HG03460 (cell line): ENCODE measurements at regions not wholly inside any gene's neighbourhood (a gene's known extent, or its start where the extent isn't known, plus 50 kb on each side); places are given as distances from the start of the nearest gene placed in this dataset.

Experiments
- ATAC-seq: cut with Tn5 transposase; IDR thresholded peaks from one replicate; pipeline ENCODE4 v1.9.1; 2021; ENCODE audit not compliant: unreplicated experiment

DNA sequence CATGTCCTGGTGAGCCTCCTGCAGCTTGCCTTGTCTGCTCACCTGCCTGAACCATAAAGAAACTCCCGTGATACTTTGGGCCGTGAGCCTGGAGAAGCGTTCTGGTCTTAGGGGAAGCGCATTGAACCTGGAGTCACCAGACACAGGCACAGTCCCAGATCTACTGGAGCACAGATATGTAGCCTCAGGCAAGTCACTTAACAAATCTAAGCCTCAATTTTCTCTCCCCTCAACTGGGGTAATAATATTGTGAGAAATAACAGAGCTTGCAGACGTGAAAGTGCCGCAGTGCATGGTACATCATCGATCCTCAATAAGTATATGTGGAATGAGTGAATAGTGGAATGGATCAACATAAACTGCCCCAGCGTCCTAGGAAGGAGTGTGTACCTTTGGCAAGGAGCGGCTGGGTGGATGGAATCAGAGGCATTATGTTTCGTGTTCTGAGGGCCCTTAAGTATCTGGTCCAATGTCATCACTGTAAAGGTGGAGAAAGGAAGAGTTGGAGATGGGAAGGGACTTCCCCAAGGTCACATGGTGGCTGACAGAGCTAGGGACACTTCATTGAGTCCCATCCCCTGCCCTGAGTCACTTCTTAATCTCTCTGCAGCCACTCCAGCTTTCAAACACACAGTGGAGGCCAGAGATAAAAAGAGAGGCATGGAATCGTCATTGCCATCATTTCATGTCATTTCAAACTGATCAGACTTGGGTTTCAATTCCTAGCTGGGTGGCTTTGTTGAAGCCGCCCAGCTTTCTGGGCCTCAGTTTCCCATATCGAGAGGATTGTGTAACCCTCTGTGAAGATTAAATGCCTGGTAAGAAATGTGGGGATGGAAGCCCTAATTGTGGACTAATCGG lies 172.4 kb downstream of the DDX1 start:
- ATAC-seq = no peak

- ATAC-seq = no peak
These were observed 173.0 kb downstream of the DDX1 start for GRCh38 chr2:15764683-15765011.

DNA sequence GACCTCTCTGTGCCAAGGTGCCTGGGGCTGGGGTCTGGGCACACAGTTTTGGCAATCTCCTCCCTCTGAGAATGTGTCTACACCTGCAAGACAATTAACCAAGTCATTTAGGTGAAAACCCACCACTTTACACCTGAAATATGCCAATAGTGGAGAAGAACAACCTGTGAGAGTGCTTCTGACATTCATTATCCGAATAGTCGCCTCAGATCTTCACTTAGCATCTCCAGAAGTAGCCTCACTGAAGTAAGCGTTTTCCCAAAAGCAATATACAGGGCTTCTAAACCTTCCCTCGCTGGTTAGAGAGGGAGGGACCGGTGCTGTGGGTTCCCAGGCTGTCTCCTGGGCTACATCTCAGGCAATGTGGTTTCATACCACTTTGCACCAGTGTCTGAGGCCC lies 173.5 kb downstream of the DDX1 start:
- ATAC-seq = no peak

GRCh38 chr2:15765686-15766302 lies 174.1 kb downstream of the DDX1 start:
- no peak for ATAC-seq

DNA sequence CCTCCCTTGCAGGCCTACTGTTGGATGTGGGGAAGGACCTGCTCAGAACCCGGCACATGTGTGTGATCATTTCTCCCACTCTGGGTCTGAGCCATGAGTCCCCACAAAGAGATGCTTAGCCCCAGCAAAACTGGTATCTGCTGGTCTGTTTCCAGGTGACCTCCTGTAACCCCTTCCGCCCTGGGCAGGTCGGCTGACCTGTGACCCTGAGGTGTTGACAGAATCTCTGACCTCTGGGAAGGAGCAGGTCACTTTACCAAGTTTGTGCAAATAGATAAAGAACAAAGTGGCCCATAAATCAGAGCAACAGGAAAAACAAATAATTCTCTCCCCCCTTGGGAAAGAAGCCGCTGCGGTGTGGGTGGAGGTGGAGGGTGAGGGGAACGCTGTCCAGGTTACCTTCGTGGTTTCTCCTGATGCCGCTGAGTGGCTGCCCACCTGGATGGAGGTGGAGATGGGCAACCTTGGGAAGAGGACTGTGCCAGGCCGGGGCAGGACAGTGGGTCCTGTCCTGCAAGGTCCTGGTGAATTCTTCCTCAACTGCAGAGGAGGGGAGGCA lies 174.0 kb upstream of the MYCN start:
- no peak for ATAC-seq

- ATAC-seq = no peak
These were observed 173.3 kb upstream of the MYCN start for GRCh38 chr2:15766911-15767597.

- no peak for ATAC-seq
These were observed 172.7 kb upstream of the MYCN start for GRCh38 chr2:15767679-15768078.

DNA sequence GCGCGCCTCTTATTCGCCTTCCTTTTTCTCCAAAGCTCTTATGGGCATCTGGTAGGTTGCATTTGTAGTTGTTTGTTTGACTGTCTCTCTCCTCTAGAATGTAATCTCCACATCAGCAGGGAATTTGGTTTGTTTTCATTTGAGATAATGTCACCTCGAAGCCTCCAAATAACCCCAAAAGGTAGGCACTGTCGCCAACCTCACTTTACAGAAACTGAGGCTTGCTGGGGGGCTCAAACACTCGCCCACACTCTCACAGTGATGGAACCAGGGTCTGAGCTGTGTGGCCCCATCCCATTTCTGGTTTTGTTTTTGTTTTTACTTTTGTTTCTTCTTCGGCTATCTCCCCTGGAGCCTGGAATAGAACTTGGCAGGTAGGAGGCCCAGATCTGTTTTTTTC lies 172.2 kb upstream of the MYCN start:
- ATAC-seq = no peak

DNA sequence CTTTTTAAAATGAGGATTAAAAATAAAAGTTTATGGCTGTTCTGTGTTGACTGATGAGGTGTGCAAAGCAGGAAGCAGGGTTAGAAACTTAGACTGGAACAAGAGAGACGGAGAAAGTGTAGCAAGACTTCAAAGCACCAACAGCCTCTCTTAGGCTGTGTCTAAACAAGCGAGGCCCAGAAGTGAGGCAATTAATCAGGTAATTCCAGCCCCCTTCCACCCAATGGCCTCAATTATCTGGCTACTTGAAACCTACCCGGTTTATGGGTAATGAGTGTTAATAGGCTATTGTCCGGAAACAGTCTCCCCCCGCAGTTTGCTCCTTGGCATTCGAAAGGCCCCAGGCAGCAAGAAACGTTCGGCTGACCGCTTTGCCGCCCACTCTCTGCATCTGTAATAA lies 171.7 kb upstream of the MYCN start:
- no peak for ATAC-seq

GRCh38 chr2:15769235-15769634 lies 171.1 kb upstream of the MYCN start:
- ATAC-seq = no peak

DNA sequence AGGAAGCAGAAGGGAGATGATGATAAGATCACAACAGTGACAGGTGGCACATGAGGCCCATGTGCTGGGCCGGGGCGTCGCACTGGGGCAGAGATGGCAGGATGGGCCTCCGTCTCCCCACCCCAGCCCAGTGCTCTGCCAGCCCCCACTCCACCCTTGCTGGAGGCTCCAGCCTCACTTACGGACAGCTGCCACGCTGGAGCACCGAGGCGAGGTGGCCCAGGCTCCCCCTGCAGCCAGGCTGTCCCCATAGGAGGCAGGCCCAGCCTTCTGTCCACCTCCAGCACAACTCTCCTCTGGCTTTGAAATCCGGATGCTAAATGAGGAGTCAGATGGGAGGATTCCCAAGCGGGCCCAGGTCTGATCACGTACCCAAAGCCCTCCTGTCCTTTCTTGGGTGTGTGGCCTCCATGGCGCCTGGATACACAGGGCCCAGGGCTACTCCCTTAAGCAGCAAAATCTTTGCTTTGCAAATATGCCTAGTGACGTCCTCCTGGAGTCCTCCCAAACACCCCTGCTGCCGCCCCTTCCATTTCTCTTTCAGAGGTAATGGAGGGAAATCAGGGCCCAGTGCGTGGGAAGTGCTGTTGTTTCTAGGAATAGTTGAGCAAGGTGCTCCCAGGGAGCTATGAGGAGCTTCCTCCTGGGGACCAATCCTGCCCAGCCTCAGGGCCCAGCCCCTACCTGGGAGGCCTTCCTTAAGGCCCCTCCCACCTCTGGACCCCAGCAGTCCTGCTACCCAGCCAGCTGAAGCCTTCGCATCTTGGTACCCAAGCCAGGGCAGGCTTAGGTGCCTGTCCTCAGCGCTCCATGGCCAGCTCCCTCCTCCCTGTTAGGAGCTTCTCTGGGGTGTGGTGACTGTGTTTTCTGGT lies 170.4 kb upstream of the MYCN start:
- no peak for ATAC-seq

DNA sequence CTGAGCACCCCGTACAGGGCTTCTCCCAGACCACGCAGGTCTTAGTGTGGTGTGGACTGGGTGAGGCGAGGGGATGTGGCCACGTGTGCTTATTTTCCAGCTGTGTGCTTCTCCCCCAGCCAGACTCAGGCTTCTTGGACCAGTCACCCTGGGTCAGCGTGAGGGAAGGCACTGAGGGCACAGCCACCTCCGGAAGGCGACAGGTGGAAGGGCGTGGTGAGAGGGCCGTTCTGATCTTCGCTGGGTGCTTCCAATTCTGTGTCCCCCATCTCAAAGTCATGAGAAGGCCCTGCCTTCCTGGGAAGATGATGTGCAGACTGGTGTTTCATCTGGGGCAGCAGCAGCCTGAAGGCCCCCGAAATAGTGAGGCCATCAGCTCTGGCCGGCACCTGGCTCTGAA lies 169.7 kb upstream of the MYCN start:
- ATAC-seq = no peak

DNA sequence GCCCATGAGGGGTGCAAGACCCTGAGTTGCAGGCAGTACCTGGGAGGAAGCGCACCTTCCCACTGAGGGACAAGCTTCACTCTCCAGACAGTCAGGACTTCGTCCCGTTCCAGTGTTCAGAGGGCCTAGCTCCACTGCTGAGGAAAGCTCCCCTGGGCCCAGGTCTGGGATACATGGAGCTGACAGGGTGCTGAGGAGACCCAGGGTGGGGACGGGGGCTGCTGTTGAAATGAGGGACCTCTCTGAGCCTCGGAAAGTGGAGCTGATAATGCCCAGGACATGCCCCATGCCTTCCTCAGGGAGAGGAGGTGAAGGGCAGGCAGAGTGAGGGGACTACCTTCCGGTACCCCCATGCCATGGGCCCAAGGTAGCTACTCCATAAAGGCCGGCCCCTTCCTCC lies 169.2 kb upstream of the MYCN start:
- no peak for ATAC-seq

DNA sequence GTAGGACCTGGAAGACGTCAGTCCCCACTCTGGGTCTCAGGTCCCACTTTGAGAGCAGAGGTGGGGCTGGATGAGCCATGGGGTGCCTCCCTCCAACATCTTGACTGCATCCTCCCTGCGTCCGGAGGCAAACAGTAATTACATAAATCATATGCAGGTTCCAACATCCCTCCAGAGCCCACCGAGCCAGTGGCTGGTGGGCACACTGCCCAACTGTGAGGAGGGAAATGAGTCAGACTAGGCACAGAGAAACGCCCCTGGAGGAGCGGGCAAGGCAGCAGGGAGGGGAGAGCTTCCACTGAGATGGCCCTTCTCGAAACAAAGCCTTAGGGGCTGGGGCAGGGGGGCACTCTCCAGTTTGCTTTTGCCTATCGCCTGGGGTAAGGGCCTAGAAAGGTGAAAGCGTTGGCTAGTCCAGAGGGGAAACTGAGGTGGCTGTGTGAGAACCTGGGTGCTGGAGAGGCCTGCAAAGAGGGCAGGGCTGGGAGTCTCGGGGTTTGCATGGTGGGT lies 168.2 kb upstream of the MYCN start:
- ATAC-seq = no peak

DNA sequence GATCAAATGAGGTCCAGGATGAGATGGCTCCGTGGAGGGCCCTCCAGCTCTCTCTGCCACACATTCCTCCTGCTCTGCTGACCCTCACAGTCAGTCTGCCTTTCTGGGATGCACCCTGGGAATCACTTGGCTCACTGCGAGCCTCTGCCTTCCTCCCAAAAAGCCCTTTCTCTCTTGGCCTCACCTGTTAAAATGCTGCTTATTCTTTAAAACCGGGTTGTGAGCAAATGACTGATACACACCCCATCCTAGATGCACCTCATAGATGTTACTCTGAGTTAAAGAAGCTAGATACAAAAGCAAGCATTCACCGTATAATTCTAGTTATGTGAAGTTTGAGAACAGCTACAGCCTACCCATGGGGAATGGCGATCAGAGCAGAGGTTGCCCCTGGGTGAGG lies 167.7 kb upstream of the MYCN start:
- ATAC-seq = no peak

GRCh38 chr2:15773204-15773603 lies 167.1 kb upstream of the MYCN start:
- no peak for ATAC-seq

- ATAC-seq = no peak
These were observed 166.5 kb upstream of the MYCN start for GRCh38 chr2:15773846-15774245.

- no peak for ATAC-seq
These were observed 164.4 kb upstream of the MYCN start for GRCh38 chr2:15775753-15776628.

- ATAC-seq = no peak
These were observed 163.8 kb upstream of the MYCN start for GRCh38 chr2:15776629-15776919.
